Lung (tissue), 11 donors: ENCODE measurements at regions not wholly inside any gene's neighbourhood (a gene's known extent, or its start where the extent isn't known, plus 50 kb on each side); places are given as distances from the start of the nearest gene placed in this dataset.

Source experiments
- ATAC-seq: fragments of 200-7000 bp; cut with Tn5 transposase; one replicate; pipeline ENCODE4 v1.9.1; 2020; ENCODE audit warnings: moderate number of reproducible peaks; ENCODE audit not compliant: insufficient read depth, low FRiP score
- DNase-seq, 3 donors: peaks; one replicate each; pipeline ENCODE4 v3.0.0-alpha.2; 2013 to 2017
- H3K27ac ChIP-seq, 2 donors: one replicate each; pipeline ENCODE4 v1.5.1; 2013; ENCODE audit warnings: mild to moderate bottlenecking in 2 of 2, moderate library complexity in 2 of 2, control low read depth in 1 of 2, inconsistent platforms in 1 of 2, low read depth in 1 of 2, low read length in 1 of 2
- H3K27me3 ChIP-seq, 3 donors: one replicate each; pipeline ENCODE4 v1.5.1; 2013; ENCODE audit warnings: low read length in 2 of 3; ENCODE audit not compliant: control insufficient read depth in 3 of 3, insufficient read depth in 3 of 3
- H3K36me3 ChIP-seq, 4 donors: one replicate each; pipeline ENCODE4 v1.5.1; 2013; ENCODE audit warnings: low read length in 4 of 4, mild to moderate bottlenecking in 1 of 4, moderate library complexity in 1 of 4; ENCODE audit not compliant: control insufficient read depth in 4 of 4, insufficient read depth in 4 of 4
- H3K4me1 ChIP-seq, 5 donors: one replicate each; pipeline ENCODE4 v1.5.1; 2013; ENCODE audit warnings: low read length in 5 of 5, mild to moderate bottlenecking in 2 of 5, moderate library complexity in 1 of 5; ENCODE audit not compliant: control insufficient read depth in 5 of 5, insufficient read depth in 5 of 5
- H3K4me3 ChIP-seq: one replicate; pipeline ENCODE4 v1.5.1; 2013; ENCODE audit warnings: mild to moderate bottlenecking, control low read depth, moderate library complexity
- H3K9ac ChIP-seq, 2 donors: one replicate each; pipeline ENCODE4 v1.5.1; 2013; ENCODE audit warnings: low read length in 2 of 2, control low read depth in 1 of 2; ENCODE audit not compliant: insufficient read depth in 1 of 2
- H3K9me3 ChIP-seq, 4 donors: one replicate each; pipeline ENCODE4 v1.5.1; 2013; ENCODE audit warnings: low read length in 3 of 4, mild to moderate bottlenecking in 1 of 4, moderate library complexity in 1 of 4; ENCODE audit not compliant: control insufficient read depth in 4 of 4, insufficient read depth in 3 of 4
- WGBS, 2 donors: extraction: QIAGEN DNeasy Blood & Tissue Kit; methylation state at CpG; one replicate each; pipeline ENCODE4 v1.1.7; 2013; 5-methylcytosine and 5-hydroxymethylcytosine counted together
- TF ChIP-seq, protein P1 (sequence below): IDR thresholded peaks from 2 replicates; pipeline ENCODE4 v1.5.1; 2012; ENCODE audit warnings: mild to moderate bottlenecking; ENCODE audit errors: control extremely low read depth, extremely low read depth
- donor health status: control.
- donor health status: control.
- donor health status: Bipolar disorder and iron deficiency.
- donor health status: healthy.
- donor health status: DM: yes; HTN: yes; CAD: no.

DNA sequence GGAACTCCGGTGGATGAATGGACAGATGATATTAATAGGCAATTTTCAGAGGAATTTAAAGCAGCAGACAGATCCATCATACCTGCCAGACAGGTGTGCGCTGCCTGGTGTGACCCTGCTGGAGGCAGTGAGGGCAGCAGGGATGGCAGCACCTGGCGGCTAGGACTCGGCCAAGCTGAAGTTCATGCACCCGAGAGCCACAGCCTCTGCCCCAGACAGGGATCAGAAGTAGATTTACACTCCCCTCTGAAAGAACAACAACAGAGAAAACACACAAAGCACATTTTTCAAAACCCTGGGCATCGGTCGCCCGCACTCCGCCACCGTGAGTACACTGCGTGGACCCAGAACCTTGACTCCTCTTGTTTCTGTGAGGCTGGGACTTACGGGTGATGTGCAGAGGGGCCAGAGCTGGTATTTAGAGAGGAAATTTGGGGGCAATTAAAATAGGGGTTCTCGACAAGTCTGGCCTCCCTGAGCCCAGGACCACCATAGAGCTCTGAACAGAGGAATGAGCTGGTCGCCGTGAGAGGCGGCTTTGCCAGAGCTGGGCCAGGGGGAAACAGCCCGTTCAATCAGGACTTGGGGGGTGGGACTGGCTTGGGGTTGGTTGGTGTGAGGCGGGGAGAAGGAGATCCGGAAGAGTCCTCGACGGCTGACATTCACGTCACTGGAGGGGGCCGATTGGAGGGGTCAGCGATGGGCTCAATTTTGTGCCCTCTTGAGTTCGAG is 101.0 kb downstream of the METRNL start:
- WGBS, 2 donors = 95 to 97% methylated on average over 25 of the region's 25 CpGs
- Histone ChIP-seq H3K4me1 (peaks cover 0 to 25% (median 16%) of the 10 kb centered on the region in 5 donors), H3K27me3 (no peaks in the 10 kb centered on the region), H3K4me3 (no peak overlapping the region), H3K36me3 (no peaks in the 10 kb centered on the region), H3K27ac (no peak overlapping the region), H3K9ac (no peak overlapping the region), H3K9me3 (no peaks in the 10 kb centered on the region)
- DNase-seq (no peak), ATAC-seq (no peak)
- TF ChIP-seq, protein P1, sequence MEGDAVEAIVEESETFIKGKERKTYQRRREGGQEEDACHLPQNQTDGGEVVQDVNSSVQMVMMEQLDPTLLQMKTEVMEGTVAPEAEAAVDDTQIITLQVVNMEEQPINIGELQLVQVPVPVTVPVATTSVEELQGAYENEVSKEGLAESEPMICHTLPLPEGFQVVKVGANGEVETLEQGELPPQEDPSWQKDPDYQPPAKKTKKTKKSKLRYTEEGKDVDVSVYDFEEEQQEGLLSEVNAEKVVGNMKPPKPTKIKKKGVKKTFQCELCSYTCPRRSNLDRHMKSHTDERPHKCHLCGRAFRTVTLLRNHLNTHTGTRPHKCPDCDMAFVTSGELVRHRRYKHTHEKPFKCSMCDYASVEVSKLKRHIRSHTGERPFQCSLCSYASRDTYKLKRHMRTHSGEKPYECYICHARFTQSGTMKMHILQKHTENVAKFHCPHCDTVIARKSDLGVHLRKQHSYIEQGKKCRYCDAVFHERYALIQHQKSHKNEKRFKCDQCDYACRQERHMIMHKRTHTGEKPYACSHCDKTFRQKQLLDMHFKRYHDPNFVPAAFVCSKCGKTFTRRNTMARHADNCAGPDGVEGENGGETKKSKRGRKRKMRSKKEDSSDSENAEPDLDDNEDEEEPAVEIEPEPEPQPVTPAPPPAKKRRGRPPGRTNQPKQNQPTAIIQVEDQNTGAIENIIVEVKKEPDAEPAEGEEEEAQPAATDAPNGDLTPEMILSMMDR = no peak

DNA sequence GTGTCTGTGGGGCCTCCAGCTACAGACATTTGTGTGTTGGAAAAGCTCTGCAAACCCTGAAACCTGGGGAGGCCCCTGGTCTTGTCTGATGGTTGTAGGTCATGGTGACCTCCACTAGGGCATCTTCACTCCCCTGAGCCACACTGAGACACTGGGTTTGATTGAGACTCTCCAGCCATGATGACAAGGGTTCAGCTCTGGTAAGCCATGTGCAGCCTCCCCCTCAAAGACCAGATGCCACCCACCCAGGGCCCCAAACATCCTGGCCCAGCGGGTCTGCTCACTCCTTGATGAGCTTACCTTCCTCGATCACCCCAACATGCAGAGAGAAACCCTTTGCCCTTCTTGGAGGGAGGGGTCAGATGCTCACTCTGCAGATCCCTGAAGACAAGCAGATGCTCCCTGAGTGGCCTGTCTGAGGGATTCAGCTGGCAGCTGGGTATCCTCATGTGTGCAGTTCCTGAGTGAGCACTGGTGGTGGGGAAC is 101.6 kb downstream of the METRNL start:
- 94 to 96% methylated on average over 2 of the region's 2 CpGs for WGBS, 2 donors
- peaks cover 0 to 26% (median 16%) of the 10 kb centered on the region in 5 donors for H3K4me1 ChIP-seq
- H3K4me3 ChIP-seq = no peak overlapping the region
- H3K27me3 ChIP-seq = no peaks in the 10 kb centered on the region
- no peak overlapping the region for H3K27ac ChIP-seq
- H3K9me3 ChIP-seq = no peaks in the 10 kb centered on the region
- no peak for ATAC-seq
- TF ChIP-seq, protein P1 = no peak
- peak in 1 of 3 donors; percentile 19 for DNase-seq
- H3K36me3 ChIP-seq = no peaks in the 10 kb centered on the region
- no peak overlapping the region for H3K9ac ChIP-seq

DNA sequence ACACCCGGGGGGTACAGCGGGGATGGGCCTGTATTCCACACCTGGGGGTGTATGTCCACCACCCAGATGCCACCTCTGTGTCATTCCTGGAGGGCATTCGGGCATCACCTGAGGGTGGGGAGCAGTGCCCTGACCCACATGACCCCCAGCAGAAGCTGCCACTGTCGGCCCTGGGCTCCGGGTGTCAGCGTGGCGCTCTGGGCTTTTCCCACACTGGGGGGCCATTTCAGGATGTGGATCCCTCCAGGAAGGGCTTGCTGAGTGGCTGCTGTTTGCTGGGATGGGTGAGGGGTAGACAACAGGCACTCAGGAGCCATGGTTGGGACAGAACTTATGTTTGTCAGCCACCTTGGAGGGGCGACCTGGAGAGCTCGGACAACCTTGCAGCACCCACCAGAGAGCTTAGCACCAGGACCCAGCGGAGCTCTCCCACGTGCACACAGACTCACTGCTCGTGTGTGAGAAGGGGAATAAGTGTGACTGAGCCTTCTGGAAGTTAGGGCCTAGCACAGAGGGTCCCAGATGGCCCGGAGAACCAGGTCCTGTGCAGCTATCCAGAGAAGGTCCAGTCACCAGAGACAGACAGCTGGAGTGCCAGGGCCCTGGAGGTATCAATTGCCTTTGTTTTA is 102.7 kb downstream of the METRNL start:
- TF ChIP-seq, protein P1 = no peak
- ATAC-seq (no peak), DNase-seq (no peak)
- H3K9me3 ChIP-seq = no peaks in the 10 kb centered on the region
- peaks cover 0 to 33% (median 16%) of the 10 kb centered on the region in 5 donors for H3K4me1 ChIP-seq
- no peaks in the 10 kb centered on the region for H3K27me3 ChIP-seq
- no peaks in the 10 kb centered on the region for H3K36me3 ChIP-seq
- no peak overlapping the region for H3K4me3 ChIP-seq
- no peak overlapping the region for H3K27ac ChIP-seq
- WGBS, 2 donors = 90 to 91% methylated on average over 13 of the region's 13 CpGs
- no peak overlapping the region for H3K9ac ChIP-seq
